ENCODE measurements at regions not wholly inside any gene's neighbourhood (a gene's known extent, or its start where the extent isn't known, plus 50 kb on each side); places are given as distances from the start of the nearest gene placed in this dataset.

DNA sequence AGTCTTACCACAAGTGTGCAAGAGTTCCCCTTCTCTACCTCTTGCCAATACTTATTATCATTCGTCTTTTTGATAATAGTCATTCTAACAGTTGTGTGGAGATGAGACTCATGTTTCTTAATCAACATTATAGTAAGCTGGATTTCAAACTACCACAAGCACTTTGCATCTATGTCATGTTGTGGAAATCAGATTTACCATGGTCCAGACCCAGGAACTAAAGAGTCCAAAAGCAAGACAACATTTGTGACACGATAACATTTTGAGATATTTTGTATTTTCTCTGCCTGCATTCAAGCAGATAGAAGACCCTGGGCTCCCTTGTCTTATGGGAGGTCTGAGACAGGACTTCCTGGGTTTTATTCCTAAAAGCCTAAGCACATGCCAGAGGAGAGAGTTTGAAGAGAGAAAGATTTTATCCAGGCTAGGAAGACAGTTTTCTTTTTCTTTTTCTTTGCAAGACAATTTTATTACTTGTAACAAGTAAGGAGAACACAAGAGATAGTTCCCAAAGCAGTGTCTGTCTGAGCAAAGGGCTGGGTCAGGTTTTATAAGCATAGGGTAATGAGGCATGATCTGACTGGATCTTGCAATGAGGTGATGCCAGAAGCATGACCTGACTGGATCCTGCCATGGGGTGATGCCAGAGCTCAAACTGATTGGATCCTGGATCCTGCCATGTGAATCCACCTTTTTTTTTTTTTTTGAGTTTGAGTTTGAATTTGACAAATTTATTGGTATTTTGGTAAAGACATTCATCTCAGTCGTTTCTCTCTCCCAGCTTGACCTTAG, 180.5 kb upstream of the HMGA2 start (continued):
- TF ChIP-seq ZNF436 (CRISPR knock-in tag; IDR thresholded peaks at IDR 0.05) (no peak; the same call in 1 of the 2 replicates), BDP1 (IDR thresholded peaks at IDR 0.05; ENCODE audit: insufficient read depth, insufficient read length) (no peak), MEIS2 (IDR thresholded peaks at IDR 0.05; ENCODE audit: partially characterized antibody) (peak; percentile 27), ZZZ3 (IDR thresholded peaks at IDR 0.05) (no peak), ZNF551 (CRISPR knock-in tag; IDR thresholded peaks at IDR 0.05) (peak; percentile 51; the same call in 1 of the 2 replicates), DDX20 (tag; IDR thresholded peaks at IDR 0.05; ENCODE audit: low read depth) (no peak), RBFOX2 (IDR thresholded peaks at IDR 0.05; ENCODE audit: low read depth, low read length) (peak; percentile 63; the same call in 1 of the 2 replicates), MAFF (IDR thresholded peaks at IDR 0.05; ENCODE audit: low read length) (no peak), CBX5 (IDR thresholded peaks at IDR 0.05; ENCODE audit: borderline replicate concordance, low read depth) (no peak), ZNF431 (CRISPR knock-in tag; IDR thresholded peaks at IDR 0.05) (no peak), NR2C2 (CRISPR knock-in tag; IDR thresholded peaks at IDR 0.05) (no peak), NR2C2 (tag; IDR thresholded peaks at IDR 0.05) (no peak)
- TF ChIP-seq, protein P1, sequence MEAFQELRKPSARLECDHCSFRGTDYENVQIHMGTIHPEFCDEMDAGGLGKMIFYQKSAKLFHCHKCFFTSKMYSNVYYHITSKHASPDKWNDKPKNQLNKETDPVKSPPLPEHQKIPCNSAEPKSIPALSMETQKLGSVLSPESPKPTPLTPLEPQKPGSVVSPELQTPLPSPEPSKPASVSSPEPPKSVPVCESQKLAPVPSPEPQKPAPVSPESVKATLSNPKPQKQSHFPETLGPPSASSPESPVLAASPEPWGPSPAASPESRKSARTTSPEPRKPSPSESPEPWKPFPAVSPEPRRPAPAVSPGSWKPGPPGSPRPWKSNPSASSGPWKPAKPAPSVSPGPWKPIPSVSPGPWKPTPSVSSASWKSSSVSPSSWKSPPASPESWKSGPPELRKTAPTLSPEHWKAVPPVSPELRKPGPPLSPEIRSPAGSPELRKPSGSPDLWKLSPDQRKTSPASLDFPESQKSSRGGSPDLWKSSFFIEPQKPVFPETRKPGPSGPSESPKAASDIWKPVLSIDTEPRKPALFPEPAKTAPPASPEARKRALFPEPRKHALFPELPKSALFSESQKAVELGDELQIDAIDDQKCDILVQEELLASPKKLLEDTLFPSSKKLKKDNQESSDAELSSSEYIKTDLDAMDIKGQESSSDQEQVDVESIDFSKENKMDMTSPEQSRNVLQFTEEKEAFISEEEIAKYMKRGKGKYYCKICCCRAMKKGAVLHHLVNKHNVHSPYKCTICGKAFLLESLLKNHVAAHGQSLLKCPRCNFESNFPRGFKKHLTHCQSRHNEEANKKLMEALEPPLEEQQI (IDR thresholded peaks at IDR 0.05): no peak
- TF ChIP-seq, protein P2, sequence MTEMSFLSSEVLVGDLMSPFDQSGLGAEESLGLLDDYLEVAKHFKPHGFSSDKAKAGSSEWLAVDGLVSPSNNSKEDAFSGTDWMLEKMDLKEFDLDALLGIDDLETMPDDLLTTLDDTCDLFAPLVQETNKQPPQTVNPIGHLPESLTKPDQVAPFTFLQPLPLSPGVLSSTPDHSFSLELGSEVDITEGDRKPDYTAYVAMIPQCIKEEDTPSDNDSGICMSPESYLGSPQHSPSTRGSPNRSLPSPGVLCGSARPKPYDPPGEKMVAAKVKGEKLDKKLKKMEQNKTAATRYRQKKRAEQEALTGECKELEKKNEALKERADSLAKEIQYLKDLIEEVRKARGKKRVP (CRISPR knock-in tag; IDR thresholded peaks at IDR 0.05): no peak
- TF ChIP-seq, protein P3, sequence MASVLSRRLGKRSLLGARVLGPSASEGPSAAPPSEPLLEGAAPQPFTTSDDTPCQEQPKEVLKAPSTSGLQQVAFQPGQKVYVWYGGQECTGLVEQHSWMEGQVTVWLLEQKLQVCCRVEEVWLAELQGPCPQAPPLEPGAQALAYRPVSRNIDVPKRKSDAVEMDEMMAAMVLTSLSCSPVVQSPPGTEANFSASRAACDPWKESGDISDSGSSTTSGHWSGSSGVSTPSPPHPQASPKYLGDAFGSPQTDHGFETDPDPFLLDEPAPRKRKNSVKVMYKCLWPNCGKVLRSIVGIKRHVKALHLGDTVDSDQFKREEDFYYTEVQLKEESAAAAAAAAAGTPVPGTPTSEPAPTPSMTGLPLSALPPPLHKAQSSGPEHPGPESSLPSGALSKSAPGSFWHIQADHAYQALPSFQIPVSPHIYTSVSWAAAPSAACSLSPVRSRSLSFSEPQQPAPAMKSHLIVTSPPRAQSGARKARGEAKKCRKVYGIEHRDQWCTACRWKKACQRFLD (CRISPR knock-in tag; IDR thresholded peaks at IDR 0.05): peak; percentile 47
- TF ChIP-seq, protein P4, sequence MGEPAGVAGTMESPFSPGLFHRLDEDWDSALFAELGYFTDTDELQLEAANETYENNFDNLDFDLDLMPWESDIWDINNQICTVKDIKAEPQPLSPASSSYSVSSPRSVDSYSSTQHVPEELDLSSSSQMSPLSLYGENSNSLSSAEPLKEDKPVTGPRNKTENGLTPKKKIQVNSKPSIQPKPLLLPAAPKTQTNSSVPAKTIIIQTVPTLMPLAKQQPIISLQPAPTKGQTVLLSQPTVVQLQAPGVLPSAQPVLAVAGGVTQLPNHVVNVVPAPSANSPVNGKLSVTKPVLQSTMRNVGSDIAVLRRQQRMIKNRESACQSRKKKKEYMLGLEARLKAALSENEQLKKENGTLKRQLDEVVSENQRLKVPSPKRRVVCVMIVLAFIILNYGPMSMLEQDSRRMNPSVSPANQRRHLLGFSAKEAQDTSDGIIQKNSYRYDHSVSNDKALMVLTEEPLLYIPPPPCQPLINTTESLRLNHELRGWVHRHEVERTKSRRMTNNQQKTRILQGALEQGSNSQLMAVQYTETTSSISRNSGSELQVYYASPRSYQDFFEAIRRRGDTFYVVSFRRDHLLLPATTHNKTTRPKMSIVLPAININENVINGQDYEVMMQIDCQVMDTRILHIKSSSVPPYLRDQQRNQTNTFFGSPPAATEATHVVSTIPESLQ (CRISPR knock-in tag; IDR thresholded peaks at IDR 0.05): no peak
- TF ChIP-seq, protein P5, sequence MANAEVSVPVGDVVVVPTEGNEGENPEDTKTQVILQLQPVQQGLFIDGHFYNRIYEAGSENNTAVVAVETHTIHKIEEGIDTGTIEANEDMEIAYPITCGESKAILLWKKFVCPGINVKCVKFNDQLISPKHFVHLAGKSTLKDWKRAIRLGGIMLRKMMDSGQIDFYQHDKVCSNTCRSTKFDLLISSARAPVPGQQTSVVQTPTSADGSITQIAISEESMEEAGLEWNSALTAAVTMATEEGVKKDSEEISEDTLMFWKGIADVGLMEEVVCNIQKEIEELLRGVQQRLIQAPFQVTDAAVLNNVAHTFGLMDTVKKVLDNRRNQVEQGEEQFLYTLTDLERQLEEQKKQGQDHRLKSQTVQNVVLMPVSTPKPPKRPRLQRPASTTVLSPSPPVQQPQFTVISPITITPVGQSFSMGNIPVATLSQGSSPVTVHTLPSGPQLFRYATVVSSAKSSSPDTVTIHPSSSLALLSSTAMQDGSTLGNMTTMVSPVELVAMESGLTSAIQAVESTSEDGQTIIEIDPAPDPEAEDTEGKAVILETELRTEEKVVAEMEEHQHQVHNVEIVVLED (CRISPR knock-in tag; IDR thresholded peaks at IDR 0.05): no peak
- TF ChIP-seq, protein P6, sequence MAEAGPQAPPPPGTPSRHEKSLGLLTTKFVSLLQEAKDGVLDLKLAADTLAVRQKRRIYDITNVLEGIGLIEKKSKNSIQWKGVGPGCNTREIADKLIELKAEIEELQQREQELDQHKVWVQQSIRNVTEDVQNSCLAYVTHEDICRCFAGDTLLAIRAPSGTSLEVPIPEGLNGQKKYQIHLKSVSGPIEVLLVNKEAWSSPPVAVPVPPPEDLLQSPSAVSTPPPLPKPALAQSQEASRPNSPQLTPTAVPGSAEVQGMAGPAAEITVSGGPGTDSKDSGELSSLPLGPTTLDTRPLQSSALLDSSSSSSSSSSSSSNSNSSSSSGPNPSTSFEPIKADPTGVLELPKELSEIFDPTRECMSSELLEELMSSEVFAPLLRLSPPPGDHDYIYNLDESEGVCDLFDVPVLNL (CRISPR knock-in tag; IDR thresholded peaks at IDR 0.05; ENCODE audit: low read depth): no peak
